ENCODE measurements at regions not wholly inside any gene's neighbourhood (a gene's known extent, or its start where the extent isn't known, plus 50 kb on each side); places are given as distances from the start of the nearest gene placed in this dataset.
"Not testable (repeated sequence)": the region's sequence is repeated elsewhere in the genome, so short reads cannot be mapped to it uniquely, and the experiment has no call there.

GRCh38 chr7:109632890-109633289, 1063.2 kb downstream of the DNAJB9 start:
- POLR2A ChIA-PET; H3K36me3 ChIP-seq (ENCODE audit: control insufficient read depth in 2 of 3, insufficient read depth in 3 of 3, low read length in 3 of 3); H3K4me3 Mint-ChIP-seq; H3K27ac Mint-ChIP-seq; H3K27me3 ChIP-seq (ENCODE audit: control insufficient read depth in 2 of 2, insufficient read depth in 2 of 2, low read length in 2 of 2); intact Hi-C loops (cut with micrococcal nuclease); H3K9me3 ChIP-seq (ENCODE audit: control insufficient read depth in 2 of 3, low read length in 3 of 3); ATAC-seq; H3K27me3 Mint-ChIP-seq; H3K36me3 Mint-ChIP-seq; H3K4me1 ChIP-seq (ENCODE audit: control insufficient read depth in 2 of 2, insufficient read depth in 2 of 2, low read length in 2 of 2); DNase-seq; H3K27ac ChIP-seq (ENCODE audit: low read depth, low read length); CTCF ChIA-PET; H3K4me3 ChIP-seq (ENCODE audit: low read length); H3K4me1 Mint-ChIP-seq: not testable (repeated sequence)
- peaks cover 1 to 22% (median 9%) of the 10 kb centered on the region in 11 donors for H3K9me3 Mint-ChIP-seq

- Mint-ChIP-seq H3K4me1 (no peaks in the 10 kb centered on the region), H3K9me3 (peaks cover under 1 to 25% (median 9%) of the 10 kb centered on the region in 11 donors), H3K4me3 (no peak overlapping the region), H3K27ac (no peak overlapping the region), H3K27me3 (no peaks in the 10 kb centered on the region), H3K36me3 (no peaks in the 10 kb centered on the region)
- no peak for DNase-seq
- H3K27me3 ChIP-seq (ENCODE audit: control insufficient read depth in 2 of 2, insufficient read depth in 2 of 2, low read length in 2 of 2), result no peaks in the 10 kb centered on the region
- ATAC-seq, result no peak
- no peaks in the 10 kb centered on the region for H3K9me3 ChIP-seq (ENCODE audit: control insufficient read depth in 2 of 3, low read length in 3 of 3)
- intact Hi-C loops (cut with micrococcal nuclease), result no loop called here
- H3K27ac ChIP-seq (ENCODE audit: low read depth, low read length), result no peak overlapping the region
- no peaks in the 10 kb centered on the region for H3K36me3 ChIP-seq (ENCODE audit: control insufficient read depth in 2 of 3, insufficient read depth in 3 of 3, low read length in 3 of 3)
- ChIA-PET CTCF (interaction anchor here (0.6 kb wide), 1 partner anchor 1529 kb away, joined by 3 read pairs; no protein-coding TSS in a partner anchor), POLR2A (no interaction called here)
- no peak overlapping the region for H3K4me3 ChIP-seq (ENCODE audit: low read length)
- no peaks in the 10 kb centered on the region for H3K4me1 ChIP-seq (ENCODE audit: control insufficient read depth in 2 of 2, insufficient read depth in 2 of 2, low read length in 2 of 2)
These were observed 1065.7 kb downstream of the DNAJB9 start for GRCh38 chr7:109635374-109635773.

GRCh38 chr7:109637428-109637990, 1067.8 kb downstream of the DNAJB9 start:
- Histone ChIP-seq H3K27me3 (ENCODE audit: control insufficient read depth in 2 of 2, insufficient read depth in 2 of 2, low read length in 2 of 2) (no peaks in the 10 kb centered on the region), H3K27ac (ENCODE audit: low read depth, low read length) (no peak overlapping the region), H3K4me3 (ENCODE audit: low read length) (no peak overlapping the region), H3K4me1 (ENCODE audit: control insufficient read depth in 2 of 2, insufficient read depth in 2 of 2, low read length in 2 of 2) (no peaks in the 10 kb centered on the region), H3K36me3 (ENCODE audit: control insufficient read depth in 2 of 3, insufficient read depth in 3 of 3, low read length in 3 of 3) (no peaks in the 10 kb centered on the region), H3K9me3 (ENCODE audit: control insufficient read depth in 2 of 3, low read length in 3 of 3) (no peaks in the 10 kb centered on the region)
- ATAC-seq (no peak), DNase-seq (no peak)
- H3K27me3 Mint-ChIP-seq, result no peaks in the 10 kb centered on the region
- CTCF ChIA-PET, result no interaction called here
- no peak overlapping the region for H3K27ac Mint-ChIP-seq
- no peak overlapping the region for H3K4me3 Mint-ChIP-seq
- no peaks in the 10 kb centered on the region for H3K36me3 Mint-ChIP-seq
- intact Hi-C loops (cut with micrococcal nuclease), result no loop called here
- H3K4me1 Mint-ChIP-seq, result no peaks in the 10 kb centered on the region
- POLR2A ChIA-PET, result no interaction called here
- peaks cover 0 to 20% (median 3%) of the 10 kb centered on the region in 11 donors for H3K9me3 Mint-ChIP-seq

GRCh38 chr7:109638321-109638720, 1068.6 kb downstream of the DNAJB9 start:
- CTCF ChIA-PET, result no interaction called here
- POLR2A ChIA-PET, result no interaction called here
- H3K4me1 Mint-ChIP-seq, result no peaks in the 10 kb centered on the region

GRCh38 chr7:109639561-109639960, 1069.9 kb downstream of the DNAJB9 start:
- ChIA-PET CTCF (no interaction called here), POLR2A (no interaction called here)
- Histone ChIP-seq H3K27ac (ENCODE audit: low read depth, low read length) (no peak overlapping the region), H3K27me3 (ENCODE audit: control insufficient read depth in 2 of 2, insufficient read depth in 2 of 2, low read length in 2 of 2) (no peaks in the 10 kb centered on the region), H3K36me3 (ENCODE audit: control insufficient read depth in 2 of 3, insufficient read depth in 3 of 3, low read length in 3 of 3) (no peaks in the 10 kb centered on the region), H3K9me3 (ENCODE audit: control insufficient read depth in 2 of 3, low read length in 3 of 3) (no peaks in the 10 kb centered on the region), H3K4me3 (ENCODE audit: low read length) (no peak overlapping the region), H3K4me1 (ENCODE audit: control insufficient read depth in 2 of 2, insufficient read depth in 2 of 2, low read length in 2 of 2) (no peaks in the 10 kb centered on the region)
- intact Hi-C loops (cut with micrococcal nuclease), result no loop called here
- DNase-seq (no peak), ATAC-seq (no peak)
- no peak overlapping the region for H3K27ac Mint-ChIP-seq
- H3K27me3 Mint-ChIP-seq, result no peaks in the 10 kb centered on the region
- no peak overlapping the region for H3K4me3 Mint-ChIP-seq
- H3K9me3 Mint-ChIP-seq, result peaks cover 0 to 17% (median 0%) of the 10 kb centered on the region in 11 donors
- no peaks in the 10 kb centered on the region for H3K4me1 Mint-ChIP-seq
- H3K36me3 Mint-ChIP-seq, result no peaks in the 10 kb centered on the region

More at GRCh38 chr7:109638321-109638720, 1068.6 kb downstream of the DNAJB9 start:
- no peak overlapping the region for H3K27ac Mint-ChIP-seq
- Histone ChIP-seq H3K27ac (ENCODE audit: low read depth, low read length) (no peak overlapping the region), H3K4me3 (ENCODE audit: low read length) (no peak overlapping the region), H3K36me3 (ENCODE audit: control insufficient read depth in 2 of 3, insufficient read depth in 3 of 3, low read length in 3 of 3) (no peaks in the 10 kb centered on the region), H3K4me1 (ENCODE audit: control insufficient read depth in 2 of 2, insufficient read depth in 2 of 2, low read length in 2 of 2) (no peaks in the 10 kb centered on the region), H3K9me3 (ENCODE audit: control insufficient read depth in 2 of 3, low read length in 3 of 3) (no peaks in the 10 kb centered on the region), H3K27me3 (ENCODE audit: control insufficient read depth in 2 of 2, insufficient read depth in 2 of 2, low read length in 2 of 2) (no peaks in the 10 kb centered on the region)
- H3K36me3 Mint-ChIP-seq, result no peaks in the 10 kb centered on the region
- no peak for DNase-seq
- ATAC-seq, result no peak
- H3K4me3 Mint-ChIP-seq, result no peak overlapping the region
- peaks cover 0 to 17% (median 0%) of the 10 kb centered on the region in 11 donors for H3K9me3 Mint-ChIP-seq
- no peaks in the 10 kb centered on the region for H3K27me3 Mint-ChIP-seq
- intact Hi-C loops (cut with micrococcal nuclease), result no loop called here

- peaks cover 0 to 8% (median 0%) of the 10 kb centered on the region in 11 donors for H3K9me3 Mint-ChIP-seq
- CTCF ChIA-PET, result no interaction called here
These were observed 1071.8 kb downstream of the DNAJB9 start for GRCh38 chr7:109641445-109641844.

GRCh38 chr7:109646124-109646523, 1076.5 kb downstream of the DNAJB9 start:
- DNase-seq (no peak), ATAC-seq (no peak)
- peaks cover 0 to 10% (median 0%) of the 10 kb centered on the region in 11 donors for H3K9me3 Mint-ChIP-seq
- ChIA-PET POLR2A (no interaction called here), CTCF (no interaction called here)
- no peaks in the 10 kb centered on the region for H3K4me1 ChIP-seq (ENCODE audit: control insufficient read depth in 2 of 2, insufficient read depth in 2 of 2, low read length in 2 of 2)
- no peak overlapping the region for H3K4me3 ChIP-seq (ENCODE audit: low read length)
- no peak overlapping the region for H3K27ac Mint-ChIP-seq
- intact Hi-C loops (cut with micrococcal nuclease), result no loop called here
- H3K27me3 ChIP-seq (ENCODE audit: control insufficient read depth in 2 of 2, insufficient read depth in 2 of 2, low read length in 2 of 2), result no peaks in the 10 kb centered on the region
- H3K36me3 ChIP-seq (ENCODE audit: control insufficient read depth in 2 of 3, insufficient read depth in 3 of 3, low read length in 3 of 3), result no peaks in the 10 kb centered on the region
- H3K9me3 ChIP-seq (ENCODE audit: control insufficient read depth in 2 of 3, low read length in 3 of 3), result no peaks in the 10 kb centered on the region
- H3K4me3 Mint-ChIP-seq, result no peak overlapping the region
- H3K4me1 Mint-ChIP-seq, result no peaks in the 10 kb centered on the region
- H3K27ac ChIP-seq (ENCODE audit: low read depth, low read length), result no peak overlapping the region
- no peaks in the 10 kb centered on the region for H3K36me3 Mint-ChIP-seq
- no peaks in the 10 kb centered on the region for H3K27me3 Mint-ChIP-seq

More at GRCh38 chr7:109641445-109641844, 1071.8 kb downstream of the DNAJB9 start:
- Histone ChIP-seq H3K4me1 (ENCODE audit: control insufficient read depth in 2 of 2, insufficient read depth in 2 of 2, low read length in 2 of 2) (no peaks in the 10 kb centered on the region), H3K4me3 (ENCODE audit: low read length) (no peak overlapping the region), H3K9me3 (ENCODE audit: control insufficient read depth in 2 of 3, low read length in 3 of 3) (no peaks in the 10 kb centered on the region), H3K27me3 (ENCODE audit: control insufficient read depth in 2 of 2, insufficient read depth in 2 of 2, low read length in 2 of 2) (no peaks in the 10 kb centered on the region), H3K27ac (ENCODE audit: low read depth, low read length) (no peak overlapping the region), H3K36me3 (ENCODE audit: control insufficient read depth in 2 of 3, insufficient read depth in 3 of 3, low read length in 3 of 3) (no peaks in the 10 kb centered on the region)
- Mint-ChIP-seq H3K4me1 (no peaks in the 10 kb centered on the region), H3K27me3 (no peaks in the 10 kb centered on the region), H3K36me3 (no peaks in the 10 kb centered on the region), H3K27ac (no peak overlapping the region), H3K4me3 (no peak overlapping the region)
- ATAC-seq, result no peak
- intact Hi-C loops (cut with micrococcal nuclease), result no loop called here
- POLR2A ChIA-PET, result no interaction called here
- no peak for DNase-seq

Measured in naive thymus-derived CD4-positive, alpha-beta T cell (primary cell).